IMR-90 (cell line): ENCODE measurements at regions not wholly inside any gene's neighbourhood (a gene's known extent, or its start where the extent isn't known, plus 50 kb on each side); places are given as distances from the start of the nearest gene placed in this dataset.

Experiments
- ATAC-seq: fragments of 200-7000 bp; cut with Tn5 transposase; 2 replicates; pipeline ENCODE4 v1.9.1; 2020; ENCODE audit warnings: low read depth, mild to moderate bottlenecking, moderate library complexity
- BruUV-seq: library from RNA; stranded (reverse); fragments of 400-500 nt; replicated peaks from 2 replicates; lab custom pipeline; 2021; lab: Mats Ljungman, UMichigan
- CTCF ChIA-PET: fragments of 300-600 bp; formaldehyde crosslinking; extraction: SDS; loops from one replicate; lab custom pipeline; 2021; ENCODE audit warnings: antibody characterized with exemption; lab: Yijun Ruan, JAX
- POLR2A ChIA-PET: fragments of 300-600 bp; sonication (Branson Sonifier 250); formaldehyde crosslinking; loops from one replicate; lab custom pipeline; 2022; ENCODE audit warnings: antibody characterized with exemption; ENCODE audit not compliant: unreplicated experiment; lab: Charles Lee
- DNase-seq: peaks from one replicate; pipeline ENCODE4 v3.0.0; 2013
- H2AFZ ChIP-seq: replicated peaks from 2 replicates; pipeline ENCODE3; 2013; ENCODE audit warnings: low read length, mild to moderate bottlenecking; ENCODE audit not compliant: poor library complexity
- H2AK5ac ChIP-seq: 2 replicates; pipeline ENCODE4 v1.6.1; 2013; ENCODE audit warnings: low read depth, low read length, inconsistent platforms
- H2AK9ac ChIP-seq: replicated peaks from 2 replicates; pipeline ENCODE3; 2013; ENCODE audit warnings: mild to moderate bottlenecking, low read depth, low read length, moderate library complexity; ENCODE audit not compliant: poor library complexity
- H2BK120ac ChIP-seq: 2 replicates; pipeline ENCODE4 v1.6.1; 2013; ENCODE audit warnings: low read depth, low read length, inconsistent platforms
- H2BK15ac ChIP-seq: 3 replicates; pipeline ENCODE4 v1.6.1; 2013; ENCODE audit warnings: low read depth, low read length, inconsistent platforms
- H2BK20ac ChIP-seq: 2 replicates; pipeline ENCODE4 v1.6.1; 2013; ENCODE audit warnings: low read depth, mild to moderate bottlenecking, inconsistent platforms, low read length, moderate library complexity
- H2BK5ac ChIP-seq: 2 replicates; pipeline ENCODE4 v1.6.1; 2013; ENCODE audit warnings: mild to moderate bottlenecking, low read depth, low read length, inconsistent platforms; ENCODE audit not compliant: poor library complexity, severe bottlenecking
- H3K14ac ChIP-seq: replicated peaks from 2 replicates; pipeline ENCODE4 v1.6.1; 2013; ENCODE audit warnings: low read depth, low read length, inconsistent platforms
- H3K18ac ChIP-seq: 2 replicates; pipeline ENCODE4 v1.6.1; 2013; ENCODE audit warnings: low read depth, low read length, control low read depth
- H3K23ac ChIP-seq: 2 replicates; pipeline ENCODE4 v1.6.1; 2013; ENCODE audit warnings: low read depth, low read length, inconsistent platforms
- H3K27ac ChIP-seq: 2 replicates; pipeline ENCODE4 v1.5.1; 2013; ENCODE audit warnings: mild to moderate bottlenecking, control low read depth, low read length; ENCODE audit not compliant: insufficient read depth
- H3K27me3 ChIP-seq: 2 replicates; pipeline ENCODE4 v1.6.1; 2013; ENCODE audit warnings: low read length; ENCODE audit not compliant: control insufficient read depth, insufficient read depth
- H3K36me3 ChIP-seq: 2 replicates; pipeline ENCODE4 v1.6.1; 2013; ENCODE audit warnings: low read length, mixed read lengths; ENCODE audit not compliant: control insufficient read depth, insufficient read depth
- H3K4ac ChIP-seq: 2 replicates; pipeline ENCODE4 v1.6.1; 2013; ENCODE audit warnings: low read depth, low read length, inconsistent platforms
- H3K4me1 ChIP-seq: 2 replicates; pipeline ENCODE4 v1.6.1; 2013; ENCODE audit warnings: low read length, mixed read lengths; ENCODE audit not compliant: control insufficient read depth, insufficient read depth
- H3K4me2 ChIP-seq: 2 replicates; pipeline ENCODE4 v1.6.1; 2013; ENCODE audit warnings: low read depth, mild to moderate bottlenecking, control low read depth, low read length, moderate library complexity
- H3K4me3 ChIP-seq: 2 replicates; pipeline ENCODE4 v1.5.1; 2013; ENCODE audit warnings: low read depth, mild to moderate bottlenecking, control low read depth, low read length, moderate library complexity; ENCODE audit not compliant: insufficient read depth
- H3K56ac ChIP-seq: 2 replicates; pipeline ENCODE4 v1.6.1; 2013; ENCODE audit warnings: low read length, inconsistent platforms; ENCODE audit not compliant: insufficient read depth; ENCODE audit errors: extremely low read depth
- H3K79me1 ChIP-seq, 2 experiments: 2 replicates each; pipeline ENCODE4 v1.6.1; 2013; ENCODE audit warnings: low read length in 2 of 2, inconsistent platforms in 1 of 2, low read depth in 1 of 2
- H3K9ac ChIP-seq: 2 replicates; pipeline ENCODE4 v1.6.1; 2013; ENCODE audit warnings: low read depth, low read length, control low read depth
- H3K9me1 ChIP-seq: 2 replicates; pipeline ENCODE4 v1.6.1; 2013; ENCODE audit warnings: low read length, inconsistent platforms; ENCODE audit not compliant: insufficient read depth
- H3K9me3 ChIP-seq: 2 replicates; pipeline ENCODE4 v1.6.1; 2013; ENCODE audit warnings: low read length; ENCODE audit not compliant: control insufficient read depth, insufficient read depth
- H4K20me1 ChIP-seq: 2 replicates; pipeline ENCODE4 v1.6.1; 2013; ENCODE audit warnings: low read length, inconsistent platforms; ENCODE audit not compliant: insufficient read depth
- H4K5ac ChIP-seq: 2 replicates; pipeline ENCODE4 v1.6.1; 2013; ENCODE audit warnings: mild to moderate bottlenecking, low read depth, low read length, control low read depth
- H4K8ac ChIP-seq, 2 experiments: 2 replicates each; pipeline ENCODE4 v1.6.1; 2013; ENCODE audit warnings: low read depth in 2 of 2, low read length in 2 of 2, control low read depth in 1 of 2, inconsistent platforms in 1 of 2
- H4K91ac ChIP-seq: 2 replicates; pipeline ENCODE4 v1.6.1; 2013; ENCODE audit warnings: low read depth, low read length, inconsistent platforms; ENCODE audit not compliant: insufficient read depth
- BHLHE40 ChIP-seq: fragments of 150-350 bp; IDR thresholded peaks from 2 replicates; pipeline ENCODE4 v1.6.1; 2016; ENCODE audit warnings: mild to moderate bottlenecking, low read depth, low read length
- CEBPB ChIP-seq: IDR thresholded peaks from 2 replicates; pipeline ENCODE4 v1.6.1; 2012; ENCODE audit warnings: low read depth, low read length, improper control_type of control experiment
- CHD1 ChIP-seq: IDR thresholded peaks from 2 replicates; pipeline ENCODE4 v1.6.1; 2012; ENCODE audit warnings: low read depth, low read length, improper control_type of control experiment
- ELK1 ChIP-seq: fragments of 150-350 bp; IDR thresholded peaks from 2 replicates; pipeline ENCODE4 v1.6.1; 2016; ENCODE audit warnings: low read depth, mild to moderate bottlenecking, low read length, moderate library complexity, borderline replicate concordance
- MAFK ChIP-seq: IDR thresholded peaks from 2 replicates; pipeline ENCODE4 v1.6.1; 2012; ENCODE audit warnings: low read depth, low read length, improper control_type of control experiment
- MAZ ChIP-seq: IDR thresholded peaks from 2 replicates; pipeline ENCODE4 v1.6.1; 2012; ENCODE audit warnings: low read depth, mild to moderate bottlenecking, low read length, improper control_type of control experiment, moderate library complexity, borderline replicate concordance
- MXI1 ChIP-seq: IDR thresholded peaks from 2 replicates; pipeline ENCODE4 v1.6.1; 2012; ENCODE audit warnings: low read depth, mild to moderate bottlenecking, low read length, moderate library complexity, borderline replicate concordance
- NFE2L2 ChIP-seq: fragments of 150-350 bp; IDR thresholded peaks from 2 replicates; pipeline ENCODE4 v1.6.1; 2016; ENCODE audit warnings: low read depth, mild to moderate bottlenecking, low read length
- POLR2A ChIP-seq: IDR thresholded peaks from 2 replicates; pipeline ENCODE4 v1.6.1; 2012; ENCODE audit warnings: mild to moderate bottlenecking, low read depth, low read length
- RAD21 ChIP-seq: IDR thresholded peaks from 2 replicates; pipeline ENCODE4 v1.6.1; 2012; ENCODE audit warnings: low read length, improper control_type of control experiment
- RCOR1 ChIP-seq: IDR thresholded peaks from 2 replicates; pipeline ENCODE4 v1.6.1; 2012; ENCODE audit warnings: mild to moderate bottlenecking, low read length, improper control_type of control experiment; ENCODE audit not compliant: insufficient replicate concordance
- RFX5 ChIP-seq: IDR thresholded peaks from 2 replicates; pipeline ENCODE4 v1.8.0; 2012; ENCODE audit warnings: low read depth, mild to moderate bottlenecking, low read length, moderate library complexity
- SMC3 ChIP-seq: fragments of 150-350 bp; IDR thresholded peaks from 2 replicates; pipeline ENCODE4 v1.6.1; 2016; ENCODE audit warnings: low read depth, mild to moderate bottlenecking, antibody characterized with exemption, low read length, moderate library complexity
- WGBS, 2 experiments: methylation state at CpG; one replicate each; pipeline versions ENCODE4 v1.1.5 to v1.1.7; 2013; ENCODE audit warnings: missing lambda C conversion rate in 2 of 2; ENCODE audit not compliant: insufficient read length in 1 of 2; ENCODE audit errors: extremely low coverage in 2 of 2; 5-methylcytosine and 5-hydroxymethylcytosine counted together
- dilution Hi-C: fragments of 300-500 bp; cut with HindIII; formaldehyde crosslinking; loops from one replicate; pipeline ENCODE4 v1.14.3; 2018; ENCODE audit warnings: low sequenced_read_pairs; ENCODE audit not compliant: unreplicated experiment
- in situ Hi-C: fragments of 300-500 bp; cut with MboI; formaldehyde crosslinking; loops from 3 replicates; pipeline ENCODE4 v1.14.3; 2019; ENCODE audit warnings: low sequenced_read_pairs, inconsistent platforms, mixed read lengths
- intact Hi-C: fragments of 100-400 bp; cut with micrococcal nuclease; formaldehyde crosslinking; loops from 2 replicates; pipeline ENCODE4 v1.10.0; 2022
- TF ChIP-seq, protein P1 (sequence below): conservative IDR thresholded peaks from 2 replicates; pipeline ENCODE4 v1.5.1; 2012; ENCODE audit warnings: mild to moderate bottlenecking, low read depth, low read length, improper control_type of control experiment
- TF ChIP-seq, protein P2 (sequence below): fragments of 150-350 bp; IDR thresholded peaks from 2 replicates; pipeline ENCODE4 v1.6.1; 2017; ENCODE audit warnings: mild to moderate bottlenecking, antibody characterized with exemption, low read length, low read depth

GRCh38 chr14:41120402-41120801, 486.3 kb upstream of the LRFN5 start:
- Histone ChIP-seq H3K27me3 (no peaks in the 10 kb centered on the region), H3K27ac (no peak overlapping the region), H2BK15ac (no peak overlapping the region), H3K4me3 (no peak overlapping the region), H2BK5ac (no peak overlapping the region), H3K9me1 (no peaks in the 10 kb centered on the region), H2BK20ac (no peak overlapping the region), H2BK120ac (no peak overlapping the region), H4K8ac (no peak overlapping the region), H2AFZ (no peak overlapping the region), H2AK5ac (no peak overlapping the region), H3K79me1 (no peaks in the 10 kb centered on the region), H3K9ac (no peak overlapping the region), H3K14ac (no peak overlapping the region), H2AK9ac (no peak overlapping the region), H3K56ac (no peak overlapping the region), H3K4me1 (no peaks in the 10 kb centered on the region), H3K4me2 (no peak overlapping the region), H3K36me3 (no peaks in the 10 kb centered on the region), H4K20me1 (no peaks in the 10 kb centered on the region), H3K4ac (no peak overlapping the region), H4K5ac (no peak overlapping the region), H3K9me3 (no peaks in the 10 kb centered on the region; the same call in 1 of the 2 replicates), H3K23ac (no peak overlapping the region), H3K18ac (no peak overlapping the region), H4K91ac (no peak overlapping the region)
- dilution Hi-C loops (no loop called here), in situ Hi-C loops (no loop called here), intact Hi-C loops (no loop called here)
- TF ChIP-seq ELK1 (no peak), MAFK (no peak), CHD1 (no peak), BHLHE40 (no peak), POLR2A (no peak), MAZ (no peak), NFE2L2 (no peak), MXI1 (no peak), RAD21 (no peak), CEBPB (no peak), RFX5 (no peak), RCOR1 (no peak), SMC3 (no peak)
- TF ChIP-seq, protein P1, sequence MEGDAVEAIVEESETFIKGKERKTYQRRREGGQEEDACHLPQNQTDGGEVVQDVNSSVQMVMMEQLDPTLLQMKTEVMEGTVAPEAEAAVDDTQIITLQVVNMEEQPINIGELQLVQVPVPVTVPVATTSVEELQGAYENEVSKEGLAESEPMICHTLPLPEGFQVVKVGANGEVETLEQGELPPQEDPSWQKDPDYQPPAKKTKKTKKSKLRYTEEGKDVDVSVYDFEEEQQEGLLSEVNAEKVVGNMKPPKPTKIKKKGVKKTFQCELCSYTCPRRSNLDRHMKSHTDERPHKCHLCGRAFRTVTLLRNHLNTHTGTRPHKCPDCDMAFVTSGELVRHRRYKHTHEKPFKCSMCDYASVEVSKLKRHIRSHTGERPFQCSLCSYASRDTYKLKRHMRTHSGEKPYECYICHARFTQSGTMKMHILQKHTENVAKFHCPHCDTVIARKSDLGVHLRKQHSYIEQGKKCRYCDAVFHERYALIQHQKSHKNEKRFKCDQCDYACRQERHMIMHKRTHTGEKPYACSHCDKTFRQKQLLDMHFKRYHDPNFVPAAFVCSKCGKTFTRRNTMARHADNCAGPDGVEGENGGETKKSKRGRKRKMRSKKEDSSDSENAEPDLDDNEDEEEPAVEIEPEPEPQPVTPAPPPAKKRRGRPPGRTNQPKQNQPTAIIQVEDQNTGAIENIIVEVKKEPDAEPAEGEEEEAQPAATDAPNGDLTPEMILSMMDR = no peak
- TF ChIP-seq, protein P2, sequence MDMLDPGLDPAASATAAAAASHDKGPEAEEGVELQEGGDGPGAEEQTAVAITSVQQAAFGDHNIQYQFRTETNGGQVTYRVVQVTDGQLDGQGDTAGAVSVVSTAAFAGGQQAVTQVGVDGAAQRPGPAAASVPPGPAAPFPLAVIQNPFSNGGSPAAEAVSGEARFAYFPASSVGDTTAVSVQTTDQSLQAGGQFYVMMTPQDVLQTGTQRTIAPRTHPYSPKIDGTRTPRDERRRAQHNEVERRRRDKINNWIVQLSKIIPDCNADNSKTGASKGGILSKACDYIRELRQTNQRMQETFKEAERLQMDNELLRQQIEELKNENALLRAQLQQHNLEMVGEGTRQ = no peak
- POLR2A ChIA-PET = no interaction called here
- no peak for ATAC-seq
- BruUV-seq = no TSS peak
- DNase-seq = no peak
- CTCF ChIA-PET = no interaction called here
- no CpG with 5 or more reads among the region's 4 CpGs for WGBS, 2 experiments
